ENCODE measurements at regions not wholly inside any gene's neighbourhood (a gene's known extent, or its start where the extent isn't known, plus 50 kb on each side); places are given as distances from the start of the nearest gene placed in this dataset.
A peak's percentile ranks its signal among the peaks of the same experiment; 100 is the strongest.

- no peak overlapping the region for H3K4me3 ChIP-seq (ENCODE audit: low read depth, low read length)
- no peak for TF ChIP-seq CTCF (IDR thresholded peaks at IDR 0.05; ENCODE audit: low read depth, low read length)
Measured at GRCh38 chr2:133660510-133660909, 92.2 kb upstream of the NCKAP5 start.

GRCh38 chr2:133661392-133661791 lies 93.1 kb upstream of the NCKAP5 start:
- no peak for DNase-seq (ENCODE audit: low read depth, low spot score)
- H3K4me3 ChIP-seq (ENCODE audit: low read depth, low read length) = no peak overlapping the region
- no peak for TF ChIP-seq CTCF (IDR thresholded peaks at IDR 0.05; ENCODE audit: low read depth, low read length)
- in situ Hi-C loops (cut with HindIII; ENCODE audit: low sequenced_read_pairs) = no loop called here

More at GRCh38 chr2:133660510-133660909, 92.2 kb upstream of the NCKAP5 start:
- in situ Hi-C loops (cut with HindIII; ENCODE audit: low sequenced_read_pairs) = no loop called here
- DNase-seq (ENCODE audit: low read depth, low spot score) = no peak

- no peak for DNase-seq (ENCODE audit: low read depth, low spot score)
- no peak for TF ChIP-seq CTCF (IDR thresholded peaks at IDR 0.05; ENCODE audit: low read depth, low read length)
- in situ Hi-C loops (cut with HindIII; ENCODE audit: low sequenced_read_pairs) = no loop called here
- H3K4me3 ChIP-seq (ENCODE audit: low read depth, low read length) = no peak overlapping the region
Measured at GRCh38 chr2:133666621-133667020, 98.4 kb upstream of the NCKAP5 start.

GRCh38 chr2:133667085-133667484 lies 98.8 kb upstream of the NCKAP5 start:
- DNase-seq (ENCODE audit: low read depth, low spot score) = peak; percentile 54
- no peak for TF ChIP-seq CTCF (IDR thresholded peaks at IDR 0.05; ENCODE audit: low read depth, low read length)
- H3K4me3 ChIP-seq (ENCODE audit: low read depth, low read length) = no peak overlapping the region
- in situ Hi-C loops (cut with HindIII; ENCODE audit: low sequenced_read_pairs) = no loop called here

GRCh38 chr2:133667968-133668367 lies 99.7 kb upstream of the NCKAP5 start:
- DNase-seq (ENCODE audit: low read depth, low spot score) = no peak
- TF ChIP-seq CTCF (IDR thresholded peaks at IDR 0.05; ENCODE audit: low read depth, low read length) = no peak
- in situ Hi-C loops (cut with HindIII; ENCODE audit: low sequenced_read_pairs) = no loop called here
- no peak overlapping the region for H3K4me3 ChIP-seq (ENCODE audit: low read depth, low read length)

DNA sequence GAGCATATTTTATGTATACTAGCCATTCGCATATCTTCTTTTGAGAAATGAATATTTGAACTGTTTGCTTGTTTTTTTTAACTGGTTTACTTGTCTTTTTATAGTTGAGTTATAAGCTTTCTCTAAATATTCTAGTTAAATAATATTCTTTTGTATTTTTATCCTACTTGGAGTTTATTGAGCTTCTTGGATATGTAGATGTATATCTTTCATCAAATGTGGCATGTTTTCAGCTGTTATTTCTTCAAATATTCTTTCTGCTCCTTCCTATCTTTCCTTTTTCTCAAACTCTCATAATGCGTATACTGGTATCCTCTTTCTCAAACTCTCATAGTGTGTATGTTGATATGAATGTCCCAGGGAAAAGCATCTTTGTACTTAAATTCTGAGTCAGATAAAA lies 100.3 kb upstream of the NCKAP5 start:
- no peak for DNase-seq (ENCODE audit: low read depth, low spot score)
- in situ Hi-C loops (cut with HindIII; ENCODE audit: low sequenced_read_pairs) = no loop called here
- TF ChIP-seq CTCF (IDR thresholded peaks at IDR 0.05; ENCODE audit: low read depth, low read length) = no peak
- no peak overlapping the region for H3K4me3 ChIP-seq (ENCODE audit: low read depth, low read length)

All from astrocyte of the spinal cord (primary cell).